ENCODE measurements at regions not wholly inside any gene's neighbourhood (a gene's known extent, or its start where the extent isn't known, plus 50 kb on each side); places are given as distances from the start of the nearest gene placed in this dataset.

DNA sequence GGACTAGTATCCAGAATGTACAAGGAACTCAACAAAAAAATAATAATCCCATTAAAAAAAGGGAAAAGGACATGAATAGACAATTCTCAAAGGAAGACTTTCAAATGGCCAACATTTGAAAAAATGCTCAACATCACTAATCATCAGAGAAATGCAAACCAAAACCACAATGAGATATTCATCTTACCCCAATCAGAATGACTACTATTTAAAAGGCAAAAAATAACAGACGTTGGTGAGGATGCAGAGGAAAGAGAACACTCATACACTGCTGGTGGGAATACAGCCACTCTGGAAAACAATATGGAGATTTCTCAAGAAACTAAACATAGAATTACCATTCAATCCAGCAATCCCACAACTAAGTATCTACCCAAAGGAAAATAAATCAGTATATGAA is 133.1 kb downstream of the KDR start:
- H3K4me3 Mint-ChIP-seq (ENCODE audit: unreplicated experiment): no peak overlapping the region
- H3K27ac Mint-ChIP-seq (ENCODE audit: unreplicated experiment): no peak overlapping the region
- no peak for DNase-seq (ENCODE audit: low spot score)
- H3K27me3 Mint-ChIP-seq (ENCODE audit: low read depth): peaks cover 24% of the 10 kb centered on the region
- no peak for TF ChIP-seq CTCF (IDR thresholded peaks at IDR 0.05)
- no peaks in the 10 kb centered on the region for H3K4me1 Mint-ChIP-seq (ENCODE audit: low read depth)
- H3K36me3 Mint-ChIP-seq (ENCODE audit: low read depth): peaks cover 9% of the 10 kb centered on the region
- peaks cover 33% of the 10 kb centered on the region for H3K9me3 Mint-ChIP-seq (ENCODE audit: low read depth)

DNA sequence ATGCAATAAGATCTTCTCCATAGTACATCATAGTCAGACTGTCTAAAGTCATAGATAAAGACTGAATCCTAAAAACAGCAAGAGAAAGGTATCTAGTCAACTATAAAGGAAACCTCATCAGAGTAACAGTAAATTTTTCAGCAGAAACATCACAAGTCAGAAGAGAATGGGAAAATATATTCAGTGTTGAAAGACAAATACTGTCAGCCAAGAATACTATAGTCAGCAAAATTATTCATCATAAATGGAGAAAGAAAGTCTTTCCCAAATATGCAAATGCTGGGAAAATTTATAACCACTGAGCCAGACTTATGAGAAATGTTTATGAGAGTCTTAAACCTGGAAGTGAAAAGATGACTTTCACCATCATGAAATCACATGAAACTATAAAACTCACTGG is 136.7 kb downstream of the KDR start:
- H3K9me3 Mint-ChIP-seq (ENCODE audit: low read depth): peaks cover 39% of the 10 kb centered on the region
- no peak for TF ChIP-seq CTCF (IDR thresholded peaks at IDR 0.05)
- H3K4me3 Mint-ChIP-seq (ENCODE audit: unreplicated experiment): no peak overlapping the region
- DNase-seq (ENCODE audit: low spot score): no peak
- no peaks in the 10 kb centered on the region for H3K4me1 Mint-ChIP-seq (ENCODE audit: low read depth)
- no peak overlapping the region for H3K27ac Mint-ChIP-seq (ENCODE audit: unreplicated experiment)
- H3K27me3 Mint-ChIP-seq (ENCODE audit: low read depth): peaks cover 19% of the 10 kb centered on the region
- peaks cover 9% of the 10 kb centered on the region for H3K36me3 Mint-ChIP-seq (ENCODE audit: low read depth)

DNA sequence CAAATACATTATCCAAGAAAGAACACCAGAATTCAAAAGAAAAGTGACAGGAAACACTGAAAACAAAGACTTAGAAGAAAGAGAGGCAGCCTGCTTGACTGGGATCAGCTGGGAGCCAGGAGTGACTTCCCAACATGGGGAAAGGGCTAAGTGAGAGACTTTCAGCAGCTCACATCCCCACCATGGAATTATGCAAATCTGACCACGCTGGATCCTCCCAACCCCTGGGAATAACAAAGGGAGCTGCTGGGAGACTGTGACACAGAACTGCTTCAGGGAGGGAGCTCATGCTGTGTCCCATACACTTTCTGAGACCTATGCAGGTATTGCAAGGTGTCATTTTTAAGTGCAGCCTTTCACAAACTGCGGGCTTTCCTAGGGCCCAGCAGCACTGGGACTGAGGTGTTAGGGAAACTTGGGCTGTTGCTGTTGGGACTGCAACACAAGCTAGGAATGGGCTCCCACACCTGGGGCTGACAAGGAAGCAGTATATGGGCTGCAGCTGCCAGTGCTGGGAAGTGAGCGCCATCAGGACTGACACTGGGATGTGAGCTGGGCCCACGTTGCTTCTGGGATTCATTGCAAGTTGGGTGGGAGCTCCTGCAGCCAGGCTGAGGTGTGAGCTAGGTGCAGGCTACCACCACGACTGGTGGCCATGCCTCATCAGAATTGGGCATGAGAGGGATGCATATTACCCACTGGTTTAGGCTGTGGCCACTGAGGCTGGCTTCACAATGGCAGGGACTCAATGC is 139.1 kb downstream of the KDR start:
- no peak for DNase-seq (ENCODE audit: low spot score)
- H3K27ac Mint-ChIP-seq (ENCODE audit: unreplicated experiment): no peak overlapping the region
- no peak for TF ChIP-seq CTCF (IDR thresholded peaks at IDR 0.05)
- H3K9me3 Mint-ChIP-seq (ENCODE audit: low read depth): peaks cover 36% of the 10 kb centered on the region
- peaks cover 33% of the 10 kb centered on the region for H3K27me3 Mint-ChIP-seq (ENCODE audit: low read depth)
- peaks cover 9% of the 10 kb centered on the region for H3K36me3 Mint-ChIP-seq (ENCODE audit: low read depth)
- H3K4me3 Mint-ChIP-seq (ENCODE audit: unreplicated experiment): no peak overlapping the region
- no peaks in the 10 kb centered on the region for H3K4me1 Mint-ChIP-seq (ENCODE audit: low read depth)

GRCh38 chr4:54976682-54977081 is 148.7 kb downstream of the KDR start:
- Mint-ChIP-seq H3K27ac (ENCODE audit: unreplicated experiment) (no peak overlapping the region), H3K27me3 (ENCODE audit: low read depth) (peaks cover 47% of the 10 kb centered on the region), H3K4me3 (ENCODE audit: unreplicated experiment) (no peak overlapping the region), H3K9me3 (ENCODE audit: low read depth) (peaks cover 18% of the 10 kb centered on the region), H3K4me1 (ENCODE audit: low read depth) (no peaks in the 10 kb centered on the region), H3K36me3 (ENCODE audit: low read depth) (peaks cover 6% of the 10 kb centered on the region)
- DNase-seq (ENCODE audit: low spot score): no peak
- peak; percentile 11 for TF ChIP-seq CTCF (IDR thresholded peaks at IDR 0.05)

GRCh38 chr4:54976031-54976430 is 149.4 kb downstream of the KDR start:
- peaks cover 18% of the 10 kb centered on the region for H3K9me3 Mint-ChIP-seq (ENCODE audit: low read depth)
- no peak for DNase-seq (ENCODE audit: low spot score)
- no peak overlapping the region for H3K27ac Mint-ChIP-seq (ENCODE audit: unreplicated experiment)
- H3K4me1 Mint-ChIP-seq (ENCODE audit: low read depth): no peaks in the 10 kb centered on the region
- TF ChIP-seq CTCF (IDR thresholded peaks at IDR 0.05): no peak
- peaks cover 42% of the 10 kb centered on the region for H3K27me3 Mint-ChIP-seq (ENCODE audit: low read depth)
- peaks cover 6% of the 10 kb centered on the region for H3K36me3 Mint-ChIP-seq (ENCODE audit: low read depth)
- H3K4me3 Mint-ChIP-seq (ENCODE audit: unreplicated experiment): no peak overlapping the region

All from chondrocyte (in vitro differentiated cells).